Activated CD8-positive, alpha-beta T cell treated with anti-CD3 and anti-CD28 coated beads, Interleukin-2, amount 10 ng/mL, durations not matched to agents 7 days and 5 days (primary cell): ENCODE measurements at regions not wholly inside any gene's neighbourhood (a gene's known extent, or its start where the extent isn't known, plus 50 kb on each side); places are given as distances from the start of the nearest gene placed in this dataset.

Source experiments
- ATAC-seq: fragments of 150-1000 bp; cut with Tn5 transposase; one replicate; pipeline ENCODE4 v1.10.0; 2021; ENCODE audit warnings: moderate library complexity
- CTCF ChIA-PET: fragments of 350-600 bp; sonication (Branson Sonifier 250); formaldehyde crosslinking; loops from one replicate; lab custom pipeline; 2021; ENCODE audit warnings: antibody characterized with exemption; lab: Charles Lee
- POLR2A ChIA-PET: fragments of 350-600 bp; sonication (Branson Sonifier 250); formaldehyde crosslinking; loops from one replicate; lab custom pipeline; 2021; ENCODE audit warnings: antibody characterized with exemption; lab: Charles Lee
- DNase-seq: peaks from one replicate; pipeline ENCODE4 v3.0.0-alpha.2; 2020
- H3K27ac Mint-ChIP-seq: one replicate; pipeline ENCODE4 v1.8.0; 2021; ENCODE audit warnings: mild to moderate bottlenecking, mixed read lengths
- H3K27me3 Mint-ChIP-seq: one replicate; pipeline ENCODE4 v1.8.0; 2021; ENCODE audit warnings: low read depth, mixed read lengths
- H3K36me3 Mint-ChIP-seq: one replicate; pipeline ENCODE4 v1.8.0; 2021; ENCODE audit warnings: low read depth, mixed read lengths
- H3K4me1 Mint-ChIP-seq: one replicate; pipeline ENCODE4 v1.8.0; 2021; ENCODE audit warnings: low read depth, mixed read lengths
- H3K4me3 Mint-ChIP-seq: one replicate; pipeline ENCODE4 v1.8.0; 2021; ENCODE audit warnings: mild to moderate bottlenecking, mixed read lengths
- H3K9me3 Mint-ChIP-seq: one replicate; pipeline ENCODE4 v1.8.0; 2022; ENCODE audit warnings: mixed read lengths; ENCODE audit not compliant: insufficient read depth

DNA sequence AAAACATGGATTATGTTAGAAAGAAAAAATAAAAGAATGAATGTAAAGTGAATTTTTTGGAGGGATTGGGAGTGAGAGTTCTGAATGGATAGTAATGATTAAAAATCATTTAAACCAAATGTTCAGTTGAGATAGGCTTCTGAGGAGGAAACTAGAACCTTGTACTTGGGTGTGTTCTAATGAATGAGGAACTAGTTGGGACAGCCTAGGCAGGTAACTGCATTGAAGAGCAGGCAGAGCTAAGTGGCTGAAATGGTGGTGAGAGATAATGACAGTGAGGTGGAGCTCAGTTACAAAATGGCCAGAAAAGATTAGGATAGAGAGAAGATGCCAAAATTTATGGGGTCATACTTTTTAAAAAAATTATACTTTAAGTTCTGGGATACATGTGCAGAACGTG is 132.9 kb downstream of the ATP23 start:
- peaks cover 3% of the 10 kb centered on the region for H3K27me3 Mint-ChIP-seq
- H3K36me3 Mint-ChIP-seq, result no peaks in the 10 kb centered on the region
- H3K4me3 Mint-ChIP-seq, result no peak overlapping the region
- no peaks in the 10 kb centered on the region for H3K9me3 Mint-ChIP-seq
- H3K4me1 Mint-ChIP-seq, result no peaks in the 10 kb centered on the region
- no peak for ATAC-seq
- ChIA-PET POLR2A (interaction anchor here (0.6 kb wide), 1 partner anchor 1837 kb away, joined by 3 read pairs; no protein-coding TSS in a partner anchor), CTCF (interaction anchor here (1.1 kb wide), 1 partner anchor 22 kb away, joined by 3 read pairs; no protein-coding TSS in a partner anchor)
- H3K27ac Mint-ChIP-seq, result no peak overlapping the region
- DNase-seq, result no peak

DNA sequence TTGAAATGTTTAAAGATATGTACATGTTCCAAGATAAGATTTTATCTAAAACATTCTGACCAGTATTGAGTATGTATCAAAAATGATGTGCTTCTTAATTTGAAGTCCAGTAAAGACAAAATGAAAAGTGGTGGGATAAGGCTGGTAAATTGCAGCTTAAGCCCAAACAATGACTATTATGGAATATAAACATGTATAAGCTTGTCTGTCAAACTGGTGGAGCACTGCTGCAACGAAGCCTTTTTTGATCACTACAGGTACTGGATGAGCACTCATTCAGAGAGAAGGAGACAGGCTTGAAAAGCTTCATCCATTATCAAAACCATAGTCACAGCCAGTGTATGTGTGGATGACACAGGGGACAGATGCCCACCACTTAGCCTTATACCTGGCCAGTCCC is 138.4 kb downstream of the ATP23 start:
- POLR2A ChIA-PET, result no interaction called here
- ATAC-seq (no peak), DNase-seq (no peak)
- H3K27me3 Mint-ChIP-seq, result peaks cover 8% of the 10 kb centered on the region
- H3K4me3 Mint-ChIP-seq, result no peak overlapping the region
- H3K27ac Mint-ChIP-seq, result no peak overlapping the region
- CTCF ChIA-PET, result no interaction called here
- H3K36me3 Mint-ChIP-seq, result no peaks in the 10 kb centered on the region
- H3K4me1 Mint-ChIP-seq, result no peaks in the 10 kb centered on the region
- no peaks in the 10 kb centered on the region for H3K9me3 Mint-ChIP-seq

DNA sequence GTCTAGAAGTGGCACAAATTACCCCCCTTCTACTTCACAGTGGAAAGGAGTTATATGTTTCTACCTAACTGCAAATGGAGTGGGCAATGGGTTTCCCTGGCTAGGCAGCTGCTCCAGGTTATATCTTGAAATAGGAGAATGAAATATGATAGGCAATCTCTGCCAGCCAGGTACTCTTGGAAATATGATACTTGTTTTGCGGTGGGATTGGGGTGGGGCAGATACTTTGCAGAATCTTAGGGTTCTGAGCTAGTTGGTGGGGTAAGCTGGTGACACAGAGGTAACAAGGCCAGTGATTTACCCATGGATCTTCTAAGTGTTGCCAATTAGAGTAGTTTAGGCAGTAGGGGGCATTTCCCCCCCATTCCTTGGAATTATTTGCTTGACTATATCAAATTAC is 140.1 kb downstream of the ATP23 start:
- ATAC-seq (no peak), DNase-seq (no peak)
- Mint-ChIP-seq H3K4me3 (no peak overlapping the region), H3K27me3 (peaks cover 10% of the 10 kb centered on the region), H3K27ac (no peak overlapping the region), H3K36me3 (no peaks in the 10 kb centered on the region), H3K4me1 (no peaks in the 10 kb centered on the region), H3K9me3 (no peaks in the 10 kb centered on the region)
- ChIA-PET CTCF (no interaction called here), POLR2A (no interaction called here)

DNA sequence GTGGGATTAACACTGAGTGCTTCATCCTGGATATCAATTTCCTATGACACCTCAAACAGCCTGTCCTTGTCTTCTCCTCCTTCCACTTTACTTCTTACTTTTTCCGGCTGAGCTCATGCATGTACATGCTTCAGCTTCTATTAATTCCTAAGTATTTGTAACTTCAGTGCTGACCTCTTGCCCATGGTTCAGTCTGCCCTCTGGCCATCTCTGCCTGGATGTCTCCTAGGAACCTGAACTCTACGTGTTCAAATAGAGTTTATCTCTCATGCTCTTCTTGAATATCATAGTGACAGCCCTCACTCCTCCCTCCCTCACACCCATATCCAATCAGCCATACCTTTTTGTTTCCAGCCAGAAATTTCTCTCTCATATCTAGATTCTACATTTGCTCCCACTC is 141.6 kb downstream of the ATP23 start:
- Mint-ChIP-seq H3K27ac (no peak overlapping the region), H3K4me1 (no peaks in the 10 kb centered on the region), H3K4me3 (no peak overlapping the region), H3K36me3 (no peaks in the 10 kb centered on the region), H3K27me3 (peaks cover 10% of the 10 kb centered on the region), H3K9me3 (no peaks in the 10 kb centered on the region)
- POLR2A ChIA-PET, result no interaction called here
- CTCF ChIA-PET, result no interaction called here
- ATAC-seq (no peak), DNase-seq (no peak)

DNA sequence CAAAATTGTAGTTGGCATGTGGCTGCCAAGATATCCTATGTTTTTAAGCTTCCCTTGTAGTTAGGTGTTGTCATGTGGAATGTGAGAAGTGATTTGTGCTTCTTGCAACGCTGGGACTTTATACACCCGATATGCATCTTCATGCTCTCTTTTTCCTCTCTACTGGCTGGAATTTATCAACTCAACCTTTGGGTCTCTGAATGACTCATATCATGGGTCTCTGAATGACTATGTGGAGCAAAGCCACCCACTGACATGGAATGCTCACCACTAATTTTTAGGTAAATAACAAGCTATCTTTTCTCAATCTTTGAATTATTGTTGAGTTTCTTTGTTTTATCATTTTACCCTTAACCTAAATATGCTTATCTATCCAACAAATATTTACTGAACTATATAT is 144.6 kb downstream of the ATP23 start:
- Mint-ChIP-seq H3K27ac (no peak overlapping the region), H3K9me3 (no peaks in the 10 kb centered on the region), H3K36me3 (no peaks in the 10 kb centered on the region), H3K4me3 (no peak overlapping the region), H3K4me1 (no peaks in the 10 kb centered on the region), H3K27me3 (peaks cover 8% of the 10 kb centered on the region)
- DNase-seq, result no peak
- CTCF ChIA-PET, result no interaction called here
- POLR2A ChIA-PET, result no interaction called here
- ATAC-seq, result no peak

DNA sequence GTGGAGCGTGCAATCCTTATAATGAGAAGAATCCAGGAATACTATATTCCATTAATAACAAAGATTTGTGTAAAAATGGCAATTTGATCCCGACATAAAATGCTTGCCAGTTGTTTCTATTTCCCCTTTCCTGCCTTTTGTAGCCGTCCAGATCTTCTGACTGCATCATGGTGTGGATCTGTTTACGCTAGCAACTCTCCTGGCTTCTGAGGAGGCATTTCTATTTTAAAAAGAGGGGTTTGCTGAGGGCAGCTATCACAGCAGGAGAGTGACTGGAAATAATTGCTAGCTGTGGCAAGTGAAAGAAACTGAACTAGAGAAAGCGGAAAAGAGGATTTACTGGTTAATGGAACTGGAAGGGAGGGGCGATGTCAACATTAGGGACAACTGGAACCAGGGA is 145.6 kb downstream of the ATP23 start:
- no peak overlapping the region for H3K27ac Mint-ChIP-seq
- ChIA-PET POLR2A (no interaction called here), CTCF (no interaction called here)
- no peaks in the 10 kb centered on the region for H3K9me3 Mint-ChIP-seq
- H3K4me3 Mint-ChIP-seq, result no peak overlapping the region
- DNase-seq, result no peak
- peaks cover 8% of the 10 kb centered on the region for H3K27me3 Mint-ChIP-seq
- ATAC-seq, result no peak
- no peaks in the 10 kb centered on the region for H3K36me3 Mint-ChIP-seq
- no peaks in the 10 kb centered on the region for H3K4me1 Mint-ChIP-seq

DNA sequence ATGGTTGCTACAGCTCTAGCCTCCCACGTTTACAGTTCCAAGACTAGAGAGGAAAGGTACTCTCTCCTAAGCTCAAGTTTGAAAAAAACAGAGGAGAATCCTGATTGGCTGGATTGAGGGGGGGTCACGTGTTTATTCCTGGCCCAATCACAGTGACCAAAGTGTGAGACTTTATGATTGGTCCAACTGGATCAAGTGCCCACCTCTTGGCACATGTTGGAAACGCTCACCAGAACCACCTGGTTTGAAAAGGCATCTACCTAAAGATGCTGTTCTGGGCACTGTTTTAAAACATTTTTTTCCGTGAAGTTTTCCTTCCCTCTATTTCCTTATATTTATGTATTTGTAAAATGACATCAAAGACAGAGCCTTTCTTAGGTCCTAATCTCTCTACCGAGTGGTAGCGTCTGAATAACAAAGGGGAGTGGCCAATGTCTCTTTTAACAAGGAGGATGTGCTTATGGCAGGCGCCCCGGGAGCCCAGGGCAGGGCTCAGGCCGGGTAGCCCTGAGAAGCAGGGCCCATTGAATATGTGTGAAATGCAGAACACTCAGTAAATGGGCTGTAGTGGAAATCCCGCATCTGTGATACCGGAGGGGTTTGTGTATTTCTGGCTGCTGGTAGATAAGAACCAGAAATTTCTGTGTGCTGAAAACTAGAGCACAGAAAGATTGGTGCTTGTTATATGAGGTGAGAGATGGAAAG is 146.2 kb downstream of the ATP23 start:
- no peaks in the 10 kb centered on the region for H3K4me1 Mint-ChIP-seq
- H3K36me3 Mint-ChIP-seq, result no peaks in the 10 kb centered on the region
- CTCF ChIA-PET, result no interaction called here
- no peak overlapping the region for H3K27ac Mint-ChIP-seq
- no peak for ATAC-seq
- no peak for DNase-seq
- no peak overlapping the region for H3K4me3 Mint-ChIP-seq
- peaks cover 8% of the 10 kb centered on the region for H3K27me3 Mint-ChIP-seq
- POLR2A ChIA-PET, result no interaction called here
- H3K9me3 Mint-ChIP-seq, result no peaks in the 10 kb centered on the region

DNA sequence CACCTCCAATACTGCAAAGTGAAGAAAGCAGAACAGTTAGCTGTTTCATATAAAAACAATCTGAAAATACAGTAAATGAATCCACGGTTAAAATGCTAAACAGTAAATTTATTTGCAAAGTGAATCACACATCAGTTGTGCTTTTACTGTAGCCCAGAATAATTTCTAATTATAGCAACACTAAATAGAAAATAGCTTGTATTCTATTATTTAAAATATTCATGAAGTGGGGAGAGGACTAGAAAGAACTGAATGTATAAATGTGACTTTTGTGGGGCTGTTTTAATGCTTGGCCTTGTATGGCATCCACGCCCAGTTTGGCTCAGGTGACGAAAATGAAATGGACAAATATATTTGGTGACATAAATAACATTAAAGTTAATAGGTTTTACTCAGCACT is 148.2 kb downstream of the ATP23 start:
- peaks cover 4% of the 10 kb centered on the region for H3K27me3 Mint-ChIP-seq
- no peak overlapping the region for H3K27ac Mint-ChIP-seq
- H3K4me3 Mint-ChIP-seq, result no peak overlapping the region
- POLR2A ChIA-PET, result no interaction called here
- H3K4me1 Mint-ChIP-seq, result peaks cover 1% of the 10 kb centered on the region
- ATAC-seq (no peak), DNase-seq (no peak)
- H3K36me3 Mint-ChIP-seq, result no peaks in the 10 kb centered on the region
- CTCF ChIA-PET, result no interaction called here
- no peaks in the 10 kb centered on the region for H3K9me3 Mint-ChIP-seq

DNA sequence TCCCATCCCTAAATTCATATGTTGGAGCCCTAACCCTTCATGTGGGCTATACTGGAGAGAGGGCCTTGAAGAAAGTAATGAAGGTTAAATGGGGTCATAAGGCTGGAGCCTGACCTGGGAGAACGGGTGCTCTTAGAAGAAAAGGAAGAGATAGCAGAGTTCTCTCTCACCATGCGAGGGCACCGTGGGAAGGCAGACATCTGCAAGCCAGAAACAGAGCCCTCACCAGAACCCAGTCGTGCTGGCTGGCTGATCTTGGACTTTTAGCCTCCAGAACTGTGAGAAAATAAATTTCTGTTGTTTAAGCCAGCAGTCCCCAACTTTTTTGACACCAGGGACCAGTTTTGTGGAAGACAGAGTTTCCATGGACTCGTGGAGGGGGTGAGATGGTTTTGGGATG is 149.3 kb downstream of the ATP23 start:
- DNase-seq (no peak), ATAC-seq (no peak)
- Mint-ChIP-seq H3K27me3 (peaks cover 3% of the 10 kb centered on the region), H3K4me3 (no peak overlapping the region), H3K27ac (no peak overlapping the region), H3K9me3 (no peaks in the 10 kb centered on the region), H3K4me1 (peaks cover 1% of the 10 kb centered on the region), H3K36me3 (no peaks in the 10 kb centered on the region)
- ChIA-PET CTCF (no interaction called here), POLR2A (no interaction called here)

DNA sequence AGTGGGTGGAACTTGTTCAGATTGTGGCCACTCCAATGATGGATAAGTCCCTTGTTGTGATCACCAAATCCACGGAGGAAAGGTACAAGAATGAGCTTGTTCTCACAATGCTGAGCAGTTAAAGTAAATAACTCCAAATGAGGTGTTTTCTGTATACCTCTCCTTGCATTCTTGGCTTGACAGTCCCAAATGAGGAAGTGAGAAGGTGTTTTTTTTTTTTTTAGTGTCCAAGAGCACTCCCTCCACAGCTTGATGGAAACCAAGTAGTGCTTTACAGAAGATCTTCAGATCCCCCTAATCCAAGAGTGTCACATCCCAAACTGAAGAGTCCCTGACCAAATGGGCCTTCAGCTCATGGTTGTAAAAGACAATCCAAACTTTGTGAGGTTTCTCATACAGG is 153.6 kb downstream of the ATP23 start:
- POLR2A ChIA-PET, result no interaction called here
- H3K27ac Mint-ChIP-seq, result no peak overlapping the region
- H3K4me3 Mint-ChIP-seq, result no peak overlapping the region
- H3K9me3 Mint-ChIP-seq, result no peaks in the 10 kb centered on the region
- DNase-seq (no peak), ATAC-seq (no peak)
- CTCF ChIA-PET, result no interaction called here
- H3K36me3 Mint-ChIP-seq, result no peaks in the 10 kb centered on the region
- H3K27me3 Mint-ChIP-seq, result peaks cover 2% of the 10 kb centered on the region
- H3K4me1 Mint-ChIP-seq, result peaks cover 1% of the 10 kb centered on the region

DNA sequence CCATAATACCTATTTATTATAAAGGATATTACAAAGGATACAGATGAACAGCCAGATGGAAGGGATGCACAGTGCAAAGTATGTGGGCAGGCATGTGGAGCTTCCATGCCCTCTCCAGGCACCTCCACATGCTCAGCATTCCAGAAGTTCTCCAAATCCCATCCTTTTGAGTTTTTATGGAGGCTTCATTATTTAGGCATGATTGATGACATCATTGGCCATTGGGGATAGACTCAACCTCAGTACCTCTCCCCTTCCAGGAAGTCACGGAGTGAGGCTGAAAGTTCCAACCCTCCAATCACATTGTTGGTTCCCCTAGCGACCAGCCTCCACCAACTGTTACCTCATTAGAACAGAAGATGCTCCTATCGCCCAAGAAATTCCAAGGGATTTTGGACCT is 156.4 kb downstream of the ATP23 start:
- CTCF ChIA-PET, result no interaction called here
- H3K36me3 Mint-ChIP-seq, result no peaks in the 10 kb centered on the region
- ATAC-seq (no peak), DNase-seq (no peak)
- no peaks in the 10 kb centered on the region for H3K9me3 Mint-ChIP-seq
- H3K4me3 Mint-ChIP-seq, result no peak overlapping the region
- peaks cover 2% of the 10 kb centered on the region for H3K27me3 Mint-ChIP-seq
- no peak overlapping the region for H3K27ac Mint-ChIP-seq
- POLR2A ChIA-PET, result no interaction called here
- H3K4me1 Mint-ChIP-seq, result peaks cover 1% of the 10 kb centered on the region

DNA sequence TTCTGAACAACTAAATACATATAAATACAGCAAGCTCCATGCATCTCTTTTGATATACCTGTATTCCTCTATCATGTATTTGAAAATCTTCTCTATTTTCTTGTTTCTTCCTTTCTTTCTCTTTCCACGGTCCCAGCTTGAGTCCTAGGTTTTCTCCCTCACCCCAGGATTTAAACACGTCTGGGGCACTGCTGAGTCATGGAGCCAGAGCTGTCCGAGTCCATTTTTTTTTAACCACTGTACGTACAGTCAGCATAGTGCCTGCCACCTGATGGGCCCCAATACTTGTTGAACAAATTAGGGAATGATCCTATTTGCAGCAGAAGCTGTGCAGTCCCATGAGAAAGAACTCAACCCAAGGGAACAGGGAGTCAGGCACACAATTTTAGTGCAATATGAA is 158.1 kb downstream of the ATP23 start:
- ChIA-PET POLR2A (no interaction called here), CTCF (interaction anchor here (0.9 kb wide), 1 partner anchor 55 kb away, joined by 3 read pairs; no protein-coding TSS in a partner anchor)
- Mint-ChIP-seq H3K27ac (no peak overlapping the region), H3K4me3 (no peak overlapping the region), H3K36me3 (no peaks in the 10 kb centered on the region), H3K27me3 (peaks cover 2% of the 10 kb centered on the region), H3K4me1 (no peaks in the 10 kb centered on the region), H3K9me3 (no peaks in the 10 kb centered on the region)
- ATAC-seq (no peak), DNase-seq (no peak)

DNA sequence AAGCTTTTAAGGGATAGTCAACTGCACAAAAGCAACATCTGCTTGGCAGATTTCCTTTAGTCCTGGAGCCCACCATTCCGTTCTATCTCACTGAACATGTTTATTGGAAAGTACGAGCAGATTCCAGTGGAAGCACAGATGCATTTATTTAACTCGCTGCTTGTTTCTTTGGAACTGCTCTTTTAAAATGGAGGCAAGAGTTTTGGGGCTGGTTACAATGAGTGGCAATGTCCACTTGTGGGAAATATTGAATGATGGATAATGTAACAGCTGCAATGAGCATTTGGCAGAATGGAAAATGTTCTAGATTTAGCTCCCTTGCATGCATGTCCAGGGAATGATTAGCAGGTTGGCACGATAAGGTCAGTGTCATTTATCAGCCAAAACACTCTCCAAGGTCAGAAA is 163.0 kb downstream of the ATP23 start:
- H3K4me3 Mint-ChIP-seq, result no peak overlapping the region
- ATAC-seq (no peak), DNase-seq (no peak)
- no peak overlapping the region for H3K27ac Mint-ChIP-seq
- no peaks in the 10 kb centered on the region for H3K36me3 Mint-ChIP-seq
- H3K9me3 Mint-ChIP-seq, result no peaks in the 10 kb centered on the region
- no peaks in the 10 kb centered on the region for H3K4me1 Mint-ChIP-seq
- ChIA-PET CTCF (no interaction called here), POLR2A (no interaction called here)
- peaks cover 2% of the 10 kb centered on the region for H3K27me3 Mint-ChIP-seq
